HG02588 (cell line): ENCODE measurements at regions not wholly inside any gene's neighbourhood (a gene's known extent, or its start where the extent isn't known, plus 50 kb on each side); places are given as distances from the start of the nearest gene placed in this dataset.

Experiments used
- ATAC-seq: cut with Tn5 transposase; IDR thresholded peaks from one replicate; pipeline ENCODE4 v1.9.1; 2021; ENCODE audit warnings: mild to moderate bottlenecking, moderate library complexity; ENCODE audit not compliant: unreplicated experiment

DNA sequence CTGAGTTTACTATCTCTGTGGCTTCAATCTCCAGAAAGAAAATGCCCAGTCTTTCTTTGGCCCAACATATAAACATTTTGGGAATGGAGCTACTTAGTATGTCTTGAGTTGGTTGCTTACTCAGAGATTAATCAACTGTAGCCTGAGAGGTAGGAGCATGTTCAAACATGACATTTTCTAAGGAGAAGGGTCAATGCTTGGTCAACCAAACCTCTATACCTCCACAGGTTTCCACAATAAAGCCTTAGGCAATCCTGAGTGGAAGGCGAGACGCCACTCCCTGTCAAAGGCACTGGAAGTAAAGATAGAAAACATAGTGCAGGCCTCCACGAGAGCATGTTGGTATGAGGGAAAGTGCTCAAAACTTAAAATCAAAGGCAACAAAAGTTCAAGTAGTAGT, 411.4 kb downstream of the KCTD16 start:
- ATAC-seq = no peak

DNA sequence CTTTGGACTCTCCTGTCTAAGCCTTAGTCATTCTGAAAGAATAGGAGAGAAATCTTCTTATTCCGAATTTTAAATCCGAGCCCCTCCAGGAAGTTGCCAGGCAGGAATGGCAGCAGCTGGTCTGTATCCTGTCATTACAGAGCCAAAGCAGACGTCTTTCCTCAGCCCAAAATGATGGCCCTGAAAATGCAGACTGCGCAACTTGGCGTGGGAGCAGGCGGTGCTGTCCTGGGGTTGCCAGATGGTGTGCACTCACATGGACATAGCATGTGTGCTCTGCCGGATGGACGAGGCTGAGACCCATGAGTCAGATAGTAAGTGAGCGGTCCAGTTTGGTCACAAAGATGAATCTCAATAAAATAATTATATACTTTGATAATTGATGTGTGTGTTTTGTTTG, 410.4 kb downstream of the KCTD16 start:
- no peak for ATAC-seq

DNA sequence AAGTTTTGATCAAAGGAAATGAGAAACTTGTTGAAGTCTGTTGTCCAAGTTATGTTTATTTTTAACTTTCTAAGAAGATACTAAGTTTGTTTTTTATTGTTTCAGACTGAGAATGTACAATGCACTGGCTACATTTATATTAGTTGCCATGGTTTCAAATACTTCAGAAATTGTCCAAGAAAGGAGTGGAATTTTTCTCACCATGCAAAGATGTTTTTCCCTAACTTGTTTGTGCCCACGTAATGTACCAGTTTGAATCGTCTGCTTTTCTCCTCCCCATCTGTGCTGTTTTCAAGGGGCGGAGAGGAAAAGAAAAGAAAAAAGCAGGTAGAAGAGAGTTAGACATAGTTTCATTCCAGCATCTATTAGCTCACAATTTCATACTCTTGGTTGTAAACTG, 407.0 kb downstream of the KCTD16 start:
- no peak for ATAC-seq

DNA sequence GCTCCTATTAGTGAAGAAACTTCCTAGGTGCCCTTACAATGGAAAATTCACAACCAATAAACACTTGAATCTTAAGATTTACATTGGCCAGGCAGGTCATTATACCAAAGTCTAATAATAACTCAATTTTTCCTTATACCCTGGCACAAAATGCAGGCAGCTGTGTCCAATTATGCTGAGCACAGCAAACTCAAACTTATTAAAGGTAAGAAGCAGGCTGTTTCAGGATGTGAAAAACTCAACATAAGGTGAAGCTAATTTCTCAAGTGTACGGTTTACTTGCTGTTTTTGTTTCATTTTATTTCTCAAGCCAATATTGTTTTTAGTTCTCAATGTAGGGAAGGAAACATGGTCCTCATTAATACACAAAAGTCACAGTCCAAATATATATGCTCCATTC, 405.1 kb downstream of the KCTD16 start:
- ATAC-seq = no peak

DNA sequence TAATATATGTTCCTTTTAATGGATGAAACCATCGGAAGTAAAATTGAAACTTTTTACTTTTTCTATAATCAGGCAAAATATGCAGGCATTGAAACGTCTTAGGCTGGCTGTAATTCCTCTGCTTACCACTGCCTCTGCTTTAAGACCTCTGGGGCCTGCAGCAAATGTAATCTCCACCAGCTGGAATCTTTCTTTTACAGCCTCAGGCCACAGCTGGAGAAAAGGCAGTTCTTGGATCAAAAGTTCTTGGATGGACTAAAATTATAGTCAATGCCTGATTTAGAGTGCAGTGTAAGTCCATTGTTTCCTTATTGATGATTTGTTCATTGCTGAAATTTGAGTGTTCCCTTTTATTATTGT, 396.7 kb downstream of the KCTD16 start:
- no peak for ATAC-seq

DNA sequence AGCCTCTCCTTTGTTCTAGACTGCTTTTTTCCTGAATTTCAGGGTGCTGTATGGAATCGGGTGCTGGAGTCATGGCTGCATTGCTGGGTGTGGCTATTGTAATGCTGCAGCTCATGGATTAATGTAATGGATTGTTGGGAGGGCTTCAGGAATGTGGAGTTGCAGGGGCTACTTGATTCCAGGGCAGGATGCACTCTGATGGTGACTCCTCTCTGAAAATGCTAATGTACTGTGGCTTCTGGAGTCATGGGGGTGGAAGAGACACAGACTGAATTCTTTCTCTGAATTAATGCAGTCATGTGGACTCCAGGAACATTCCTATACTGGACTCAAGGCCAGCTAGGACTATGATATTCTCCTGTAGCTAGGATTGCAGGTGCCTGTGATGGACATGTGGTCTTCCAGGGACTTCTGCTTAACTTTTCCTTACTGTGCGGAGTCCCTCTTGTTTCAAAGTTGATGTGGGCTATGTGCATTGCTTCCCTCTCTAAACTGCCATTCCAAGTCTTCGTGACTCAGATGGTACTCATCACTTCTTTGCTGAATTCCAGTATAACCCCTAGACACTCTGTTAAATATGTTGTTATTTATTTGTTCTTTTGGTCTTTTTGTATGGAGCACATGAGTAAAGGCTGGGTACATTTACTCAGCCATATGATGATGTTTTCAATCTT, 396.2 kb downstream of the KCTD16 start:
- ATAC-seq = no peak

DNA sequence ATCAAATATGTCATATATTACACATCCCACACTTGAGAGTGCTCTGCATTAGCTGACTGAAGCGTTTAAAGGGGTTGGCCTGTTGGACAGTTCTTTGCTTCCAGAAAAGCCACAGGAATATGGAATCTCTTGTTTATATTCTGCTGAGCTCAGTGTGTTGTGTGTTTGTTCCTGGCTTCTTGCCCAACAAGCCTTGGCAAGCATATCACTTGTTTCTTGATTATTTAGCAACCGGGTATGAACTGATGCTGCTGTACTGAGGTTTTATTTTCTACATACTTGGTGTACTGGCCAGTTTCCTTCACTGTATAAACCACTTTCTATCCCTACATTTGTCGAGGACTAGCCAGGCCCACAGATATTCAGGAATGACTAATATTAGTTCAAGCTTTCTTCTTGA, 378.9 kb downstream of the KCTD16 start:
- no peak for ATAC-seq

DNA sequence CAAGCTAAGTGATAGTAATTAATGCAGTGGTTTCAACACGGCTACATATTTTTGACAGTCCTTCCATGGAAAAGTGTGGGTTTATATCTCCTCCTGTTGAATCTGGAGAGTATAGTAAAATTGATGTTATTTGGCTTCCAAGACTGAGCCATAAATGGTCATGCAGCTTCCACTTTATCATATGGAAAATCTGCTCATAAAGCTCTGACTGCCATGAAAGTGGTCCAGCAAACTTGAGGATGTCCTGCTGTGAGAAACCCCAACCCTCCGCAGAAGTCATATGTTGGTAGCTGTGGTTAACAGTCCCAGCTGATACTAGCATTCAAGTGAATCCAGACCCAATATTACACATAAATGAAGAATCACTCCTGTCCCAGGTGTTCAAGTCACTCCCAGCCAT, 378.3 kb downstream of the KCTD16 start:
- ATAC-seq = no peak

DNA sequence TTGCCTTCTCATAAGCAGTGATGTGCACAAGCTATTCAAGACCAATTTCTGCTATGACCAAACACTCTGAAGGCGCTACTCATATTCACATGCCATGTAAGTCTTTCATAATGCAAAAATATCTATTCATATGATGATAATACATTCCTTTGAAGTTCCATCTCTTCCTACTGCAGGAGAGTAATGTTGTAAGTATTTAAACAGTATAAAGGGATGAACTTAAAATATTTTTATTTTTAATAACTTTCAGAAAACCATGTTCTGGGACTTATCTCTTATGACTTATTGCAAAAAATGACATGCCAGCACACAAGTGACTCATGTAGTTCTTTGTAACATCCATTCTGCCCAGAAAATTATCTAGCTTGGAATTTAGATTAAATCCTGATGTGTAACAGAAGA, 376.4 kb downstream of the KCTD16 start:
- no peak for ATAC-seq

DNA sequence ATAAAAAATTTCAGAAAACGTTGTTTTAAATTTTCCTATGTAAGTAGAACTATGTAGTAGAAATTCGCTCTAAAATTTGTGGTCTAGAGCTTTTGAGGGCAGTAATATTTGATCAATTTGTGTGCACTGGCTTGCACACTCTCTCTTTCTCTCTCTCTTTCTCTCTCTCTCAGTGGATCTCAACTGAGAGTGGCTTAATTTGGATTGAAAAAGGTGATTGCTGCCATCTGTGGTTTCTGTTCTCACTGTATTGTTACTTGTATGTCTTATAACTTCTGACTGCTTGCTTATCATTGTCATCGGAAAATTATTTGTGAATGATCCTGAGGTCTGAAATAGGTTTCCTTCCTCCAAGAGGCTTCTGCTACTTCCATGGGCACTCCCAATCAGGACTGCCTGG, 368.2 kb downstream of the KCTD16 start:
- no peak for ATAC-seq
